GM21786 (cell line): ENCODE measurements at regions not wholly inside any gene's neighbourhood (a gene's known extent, or its start where the extent isn't known, plus 50 kb on each side); places are given as distances from the start of the nearest gene placed in this dataset.

Source experiments
- ATAC-seq: cut with Tn5 transposase; IDR thresholded peaks from one replicate; pipeline ENCODE4 v1.9.1; 2021; ENCODE audit not compliant: unreplicated experiment

DNA sequence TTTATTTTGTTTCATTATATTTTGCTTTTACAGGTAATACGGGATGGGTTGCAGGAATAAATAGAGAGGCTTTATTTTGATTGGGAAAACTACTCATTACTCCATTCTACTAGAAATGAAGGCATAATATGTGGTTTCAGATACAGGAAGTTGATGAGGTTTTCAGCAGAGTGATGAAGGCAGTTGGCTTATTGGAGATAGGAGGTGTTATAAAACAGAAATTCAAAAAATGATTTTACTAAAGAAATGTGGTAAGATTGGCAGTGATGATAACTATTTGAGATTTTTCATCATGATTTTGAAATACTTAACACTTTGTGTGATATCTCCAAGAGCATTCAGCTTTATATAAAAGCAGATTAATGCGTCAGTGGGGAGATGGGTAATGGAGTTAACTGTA is 1445.7 kb upstream of the CADM2 start:
- no peak for ATAC-seq

DNA sequence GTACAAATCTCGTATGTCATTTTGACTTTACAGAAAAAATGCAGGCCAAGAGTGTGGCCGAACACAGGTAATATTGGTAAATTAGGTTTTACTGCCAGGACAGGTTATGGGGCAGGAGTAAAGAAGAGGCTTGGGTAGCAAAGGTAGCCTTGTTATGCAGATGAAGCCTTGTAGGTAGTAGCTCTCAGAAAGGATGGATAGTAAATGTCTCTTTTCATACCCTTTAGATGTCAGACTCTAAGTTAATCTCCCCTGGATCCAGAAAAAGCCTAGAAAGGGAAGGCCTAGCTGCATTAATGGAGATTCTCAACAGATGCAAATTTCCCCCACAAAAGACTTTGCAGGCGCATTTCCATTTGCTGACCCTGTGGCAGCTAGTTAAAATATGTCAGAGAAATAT is 1445.1 kb upstream of the CADM2 start:
- ATAC-seq: no peak

DNA sequence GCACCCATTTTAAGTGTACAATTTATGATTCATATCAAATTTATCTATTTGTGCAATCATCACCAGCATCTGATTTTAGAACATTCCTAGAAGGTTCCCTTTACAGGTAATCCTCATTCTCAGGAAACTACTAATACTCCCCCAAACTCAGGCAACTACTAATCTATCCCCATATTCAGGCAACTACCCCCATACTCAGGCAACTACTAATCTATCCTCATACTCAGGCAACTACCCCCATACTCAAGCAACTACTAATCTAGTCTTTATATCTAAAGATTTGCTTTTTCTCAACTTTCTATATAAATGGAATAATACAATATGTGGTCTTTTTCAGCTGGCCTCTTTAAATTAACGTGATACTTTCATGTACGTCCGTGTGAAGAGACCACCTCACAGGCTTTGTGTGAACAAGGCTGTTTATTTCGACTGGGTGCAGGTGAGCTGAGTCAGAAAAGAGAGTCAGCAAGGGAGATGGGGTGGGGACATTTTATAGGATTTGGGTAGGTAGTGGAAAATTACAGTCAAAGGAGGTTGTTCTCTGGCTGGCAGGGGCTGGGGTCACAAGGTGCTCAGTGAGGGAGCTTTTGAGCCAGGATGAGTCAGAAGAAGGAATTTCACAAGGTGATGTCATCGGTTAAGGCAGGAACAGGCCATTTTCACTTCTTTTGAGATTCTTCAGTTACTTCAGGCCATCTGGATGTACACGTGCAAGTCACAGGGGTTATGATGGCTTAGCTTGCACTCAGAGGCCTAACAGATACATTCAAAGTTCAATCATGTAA is 1444.5 kb upstream of the CADM2 start:
- no peak for ATAC-seq

DNA sequence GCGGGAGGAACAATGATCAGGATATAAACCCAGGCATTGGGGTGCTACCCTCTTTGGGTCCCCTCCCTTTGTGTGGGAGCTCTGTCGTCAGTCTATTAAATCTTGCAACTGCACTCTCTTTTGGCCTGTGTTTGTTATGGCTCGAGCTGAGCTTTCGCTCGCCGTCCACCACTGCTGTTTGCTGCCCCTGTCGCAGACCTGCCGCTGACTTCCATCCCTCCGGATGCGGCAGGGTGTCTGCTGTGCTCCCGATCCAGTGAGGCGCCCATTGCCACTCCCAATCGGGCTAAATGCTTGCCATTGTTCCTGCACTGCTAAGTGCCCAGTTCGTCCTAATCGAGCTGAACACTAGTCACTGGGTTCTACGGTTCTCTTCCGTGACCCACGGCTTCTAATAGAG is 1443.7 kb upstream of the CADM2 start:
- no peak for ATAC-seq

DNA sequence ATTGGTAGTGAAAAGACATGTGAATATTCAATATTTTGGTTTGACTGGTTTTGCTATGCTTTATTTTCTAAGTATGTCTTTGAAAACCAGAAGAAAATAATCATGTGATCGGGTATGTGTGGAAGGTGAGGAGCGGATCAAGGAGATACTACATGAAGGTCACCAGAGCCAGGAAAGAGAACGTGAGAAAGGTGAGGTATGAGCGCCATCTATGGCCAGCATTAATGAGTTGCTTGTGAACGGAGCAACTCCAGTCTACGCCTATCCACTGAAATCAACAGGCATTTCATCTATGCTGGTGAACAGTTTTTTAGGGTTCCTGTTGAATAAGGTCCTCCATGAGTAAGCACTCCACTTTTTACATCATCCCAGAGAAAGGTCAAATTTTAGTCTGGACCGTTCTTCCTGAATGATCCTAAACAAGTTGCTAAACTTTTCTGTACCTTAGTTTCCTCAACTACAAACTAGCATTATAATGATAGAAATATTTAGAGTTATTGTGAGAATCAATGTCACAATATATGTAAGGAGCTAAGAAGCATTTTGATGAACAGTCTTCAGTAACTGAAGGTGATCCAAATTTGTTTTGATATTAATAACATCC is 1435.2 kb upstream of the CADM2 start:
- peak; percentile 94 for ATAC-seq

DNA sequence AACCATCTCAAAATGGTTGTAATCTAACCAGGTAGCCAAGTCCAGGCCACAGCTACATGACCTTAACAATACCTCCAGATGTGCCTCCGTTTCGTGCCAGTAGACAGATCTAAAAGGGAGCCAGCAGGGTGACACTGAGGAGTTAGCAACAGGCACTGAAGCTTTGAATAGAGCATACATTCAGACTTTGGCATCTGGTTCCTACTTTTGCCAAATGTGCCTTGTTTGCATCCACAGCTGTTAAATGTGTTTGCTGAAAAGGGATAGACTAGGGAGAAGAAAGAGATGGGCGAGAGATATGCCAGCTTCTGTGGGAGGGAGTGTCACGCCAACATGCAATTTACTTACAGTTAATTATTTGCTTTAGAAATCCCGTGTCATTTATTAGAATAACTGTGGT is 1433.9 kb upstream of the CADM2 start:
- ATAC-seq: no peak

DNA sequence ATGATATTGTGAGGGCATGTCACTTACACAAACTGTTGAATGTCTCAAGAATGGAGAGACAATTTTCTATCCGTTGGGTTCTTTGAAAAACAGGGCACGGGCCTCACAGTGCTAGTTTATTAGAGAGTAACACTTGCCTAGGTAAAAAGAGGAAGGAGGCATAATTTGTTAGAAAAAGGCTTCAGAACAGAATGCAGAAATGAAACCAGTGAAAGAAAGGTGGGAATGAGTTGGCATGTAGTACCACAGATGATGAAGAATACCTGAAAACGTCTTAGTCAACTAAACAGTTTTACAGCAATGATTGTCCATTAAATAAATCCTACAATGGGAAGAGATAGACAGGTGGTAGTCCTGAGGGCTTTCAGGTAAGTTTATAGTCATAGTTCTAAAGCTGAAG is 1399.7 kb upstream of the CADM2 start:
- ATAC-seq: no peak

DNA sequence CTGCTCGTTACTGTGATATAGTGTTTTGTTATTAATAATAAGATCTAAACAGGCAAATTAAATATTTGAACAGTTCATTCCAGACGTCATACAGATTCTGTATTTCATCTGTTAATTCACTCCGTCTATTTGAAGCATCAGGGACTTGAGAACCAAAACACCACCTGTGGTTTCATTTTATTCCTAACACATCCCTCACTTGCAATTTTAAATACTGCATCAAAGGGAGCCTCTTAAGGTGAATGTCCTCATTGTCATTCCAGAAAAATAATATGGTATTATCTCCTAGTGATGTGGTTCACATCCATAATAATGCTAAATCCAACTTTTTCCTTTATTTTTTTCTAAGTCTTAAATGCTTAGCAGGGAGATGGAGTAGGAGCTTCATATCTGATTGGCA is 1390.9 kb upstream of the CADM2 start:
- no peak for ATAC-seq

DNA sequence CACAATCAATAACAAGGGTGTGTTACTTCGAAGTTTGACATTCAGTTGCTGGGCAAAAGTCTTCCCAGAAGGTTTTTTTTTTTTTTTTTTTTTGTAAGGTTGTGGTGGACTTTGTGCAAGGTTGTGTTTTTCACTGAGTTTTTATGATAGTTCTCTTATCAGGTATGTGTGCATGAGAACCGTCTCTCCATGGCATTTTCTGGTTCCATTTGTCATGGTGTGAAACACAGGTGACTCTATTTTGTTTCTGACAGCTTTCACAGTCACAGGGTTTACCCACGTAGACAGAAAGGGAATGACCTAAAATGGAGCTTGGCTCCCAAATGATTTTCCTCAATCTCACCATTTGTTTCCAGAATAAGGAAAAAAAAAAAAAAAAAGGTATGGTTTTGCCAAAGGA is 1377.2 kb upstream of the CADM2 start:
- ATAC-seq: no peak

DNA sequence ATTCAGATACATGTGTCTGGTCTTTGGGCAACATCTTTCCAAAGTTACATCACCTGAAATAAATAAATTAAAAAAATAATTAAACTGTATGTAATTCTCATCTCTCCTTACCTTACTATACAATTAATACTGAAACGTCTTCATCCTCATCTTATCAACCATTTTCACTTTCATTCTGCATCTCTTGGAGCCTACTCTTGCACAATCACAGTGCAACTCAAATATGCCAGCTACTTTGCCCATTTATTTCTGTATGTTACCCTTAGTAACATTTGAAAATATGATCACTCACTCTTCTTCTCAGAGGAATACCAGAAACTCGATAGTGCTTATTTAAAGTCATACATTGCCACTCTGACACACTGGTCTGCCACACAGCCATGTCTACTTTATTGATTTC is 1357.1 kb upstream of the CADM2 start:
- no peak for ATAC-seq

DNA sequence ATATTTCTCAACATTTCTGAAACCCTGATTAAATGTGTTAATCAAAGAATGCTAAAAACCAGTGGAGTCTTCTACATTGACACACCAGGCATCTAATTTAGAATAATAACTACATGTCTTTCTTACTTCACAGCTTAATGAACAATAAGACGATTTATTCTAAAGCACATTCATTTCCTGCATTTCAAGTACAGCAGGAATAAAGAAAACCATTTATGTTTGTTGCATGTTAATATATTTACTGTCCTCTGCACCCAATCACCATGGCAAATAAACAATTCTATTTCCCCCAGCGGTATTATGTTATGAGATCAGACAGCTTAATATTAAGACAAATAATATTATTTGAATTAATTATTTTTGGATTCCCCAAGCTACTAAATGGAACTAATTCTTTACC is 1336.3 kb upstream of the CADM2 start:
- ATAC-seq: no peak

DNA sequence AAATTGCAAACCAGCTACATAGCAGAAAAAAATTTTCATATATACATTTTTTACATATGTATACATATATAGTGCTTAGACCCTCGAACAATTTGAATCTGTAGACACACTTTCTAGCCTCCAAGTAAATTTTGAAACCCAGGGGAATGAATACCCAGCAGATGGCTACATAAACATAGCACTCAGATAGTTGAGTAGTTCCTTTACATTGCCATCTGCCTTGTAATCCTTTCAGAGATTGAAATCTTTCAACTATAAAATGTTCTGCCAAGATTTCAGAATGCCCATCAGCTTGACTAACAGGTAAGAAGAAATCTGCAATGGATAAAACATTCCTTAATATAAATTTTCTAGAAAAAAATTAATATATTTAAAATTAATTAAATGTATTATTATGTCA is 1333.5 kb upstream of the CADM2 start:
- no peak for ATAC-seq

DNA sequence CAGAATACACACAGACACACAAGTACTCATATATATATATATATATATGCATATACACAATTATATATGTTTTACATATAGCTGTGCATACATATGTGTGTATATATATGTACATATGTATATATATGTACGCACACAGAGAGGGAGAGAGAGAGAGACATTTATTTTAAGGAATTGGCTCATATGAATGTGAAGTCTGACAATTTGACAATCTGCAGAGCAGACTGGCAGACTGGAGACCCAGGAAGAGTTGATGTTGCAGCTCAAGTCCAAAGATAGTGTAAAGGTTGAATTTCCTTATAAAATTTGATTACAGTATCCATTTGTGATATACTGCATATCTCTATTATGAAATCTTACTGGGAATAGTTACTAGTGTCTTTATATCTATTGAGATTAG is 1330.3 kb upstream of the CADM2 start:
- no peak for ATAC-seq

DNA sequence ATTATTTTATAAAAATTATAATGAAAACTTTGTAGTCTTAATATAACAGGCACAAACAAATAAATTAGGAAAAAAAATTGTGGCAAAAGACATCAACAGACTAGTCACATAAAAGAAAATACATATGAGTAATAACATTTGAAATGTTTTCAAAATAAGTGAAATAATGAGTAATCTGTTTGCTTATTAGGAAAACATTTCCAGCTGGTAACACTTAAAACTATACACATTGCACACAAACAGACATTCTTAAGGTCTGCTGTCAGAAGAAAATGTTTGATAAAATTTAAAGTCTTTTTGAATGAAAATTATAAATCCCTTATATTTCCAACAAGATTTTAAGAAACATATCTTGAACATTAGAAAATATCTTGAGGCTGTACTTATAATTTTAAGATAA is 1326.3 kb upstream of the CADM2 start:
- ATAC-seq: no peak

DNA sequence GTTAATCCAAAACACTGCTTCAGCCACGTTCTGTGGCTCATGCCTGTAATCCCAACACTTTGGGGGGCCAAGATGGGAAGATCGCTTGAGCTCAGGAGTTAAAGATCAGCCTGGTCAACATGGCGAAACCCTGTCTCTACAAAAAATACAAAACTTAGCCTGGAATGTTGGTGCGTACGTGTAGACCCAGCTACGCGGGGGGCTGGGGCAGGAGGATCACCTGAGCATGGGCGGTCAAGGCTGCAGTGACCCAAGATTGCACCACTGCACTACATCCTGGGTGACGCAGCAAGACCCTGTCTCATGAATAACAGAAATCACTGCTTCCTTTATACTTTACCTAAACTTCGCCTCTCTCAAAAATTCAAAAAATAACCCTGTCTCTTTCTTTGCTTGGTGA is 1325.0 kb upstream of the CADM2 start:
- ATAC-seq: no peak

DNA sequence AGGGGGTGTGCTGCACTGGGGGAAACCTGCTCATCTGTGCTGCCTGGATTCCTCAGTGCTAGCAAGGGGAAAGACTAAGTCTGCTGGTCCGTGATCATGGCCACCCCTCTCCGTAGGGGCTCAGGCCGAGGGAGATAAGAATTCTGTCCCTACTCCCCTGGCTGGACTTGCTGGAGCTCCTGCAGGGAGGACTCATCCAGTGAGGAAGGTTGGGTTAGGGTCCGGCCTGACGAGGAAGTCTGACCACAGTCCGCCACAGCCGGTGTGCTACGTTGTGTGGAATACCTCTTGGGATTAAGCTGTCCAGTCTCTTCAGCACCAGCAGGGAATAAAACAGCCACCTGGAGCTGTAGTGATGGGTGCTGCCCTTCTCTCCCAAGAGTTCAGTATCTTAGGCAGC is 1309.1 kb upstream of the CADM2 start:
- ATAC-seq: no peak

DNA sequence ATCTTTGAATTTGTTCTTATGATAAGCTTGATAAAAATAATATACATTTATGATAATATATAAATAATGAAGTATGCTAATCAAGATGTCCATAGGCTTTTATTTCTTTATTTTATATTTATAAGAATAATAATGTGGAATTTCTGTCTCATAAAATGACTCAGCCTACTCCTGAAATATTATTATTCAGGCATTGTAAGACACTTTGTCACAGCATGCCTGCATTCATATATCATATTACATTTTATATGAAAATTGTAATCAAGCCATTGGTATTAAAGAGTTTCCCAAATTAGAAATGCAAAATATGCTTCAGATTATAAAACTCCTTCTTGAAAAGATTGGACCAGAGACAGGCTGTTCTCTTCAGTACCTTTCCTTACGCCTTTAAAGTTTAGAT is 1303.7 kb upstream of the CADM2 start:
- no peak for ATAC-seq

DNA sequence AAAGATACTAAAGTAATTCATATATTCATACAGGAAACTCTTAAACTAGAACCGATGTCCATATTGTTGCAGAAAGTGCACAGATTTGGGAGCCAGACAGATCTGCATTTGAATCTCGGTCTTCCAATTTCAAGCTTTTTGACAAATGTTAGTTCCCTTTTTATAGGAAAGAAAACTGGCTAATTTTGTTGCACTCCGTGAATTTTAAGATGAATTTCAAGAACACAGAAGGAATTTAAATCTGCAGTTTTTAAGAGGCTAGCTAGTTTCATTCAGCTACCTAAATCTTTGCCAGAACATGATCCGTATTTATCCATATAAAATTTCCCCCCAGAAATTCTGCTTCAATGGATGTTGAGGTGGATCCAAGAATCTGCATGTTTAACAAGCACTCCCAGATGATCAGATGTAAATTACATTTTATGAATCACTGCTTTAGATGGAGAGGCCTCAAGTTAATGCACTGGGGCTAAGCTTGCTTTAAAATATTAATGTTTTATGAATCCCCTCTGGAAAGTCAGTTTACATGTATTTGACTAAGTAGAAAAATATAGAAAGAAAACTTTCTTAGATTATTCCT is 1296.3 kb upstream of the CADM2 start:
- no peak for ATAC-seq

DNA sequence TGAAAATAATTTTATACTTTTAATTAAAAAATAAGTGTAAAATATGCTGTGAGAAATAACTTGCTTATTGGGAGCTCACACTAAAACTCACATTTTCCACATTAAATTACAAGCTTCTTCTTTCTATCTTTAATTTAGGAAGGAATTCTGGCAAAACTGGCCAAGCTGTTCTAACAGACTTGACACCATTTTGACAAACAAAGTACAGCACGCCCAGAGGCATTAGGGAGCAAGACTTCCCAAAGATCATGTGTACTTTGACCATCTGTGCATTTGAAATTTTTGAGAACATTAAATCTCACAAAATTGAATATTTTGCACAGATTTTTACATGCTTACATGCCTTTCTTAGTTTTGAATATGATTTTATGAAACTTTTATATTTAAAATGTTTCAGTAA is 1288.4 kb upstream of the CADM2 start:
- ATAC-seq: no peak

DNA sequence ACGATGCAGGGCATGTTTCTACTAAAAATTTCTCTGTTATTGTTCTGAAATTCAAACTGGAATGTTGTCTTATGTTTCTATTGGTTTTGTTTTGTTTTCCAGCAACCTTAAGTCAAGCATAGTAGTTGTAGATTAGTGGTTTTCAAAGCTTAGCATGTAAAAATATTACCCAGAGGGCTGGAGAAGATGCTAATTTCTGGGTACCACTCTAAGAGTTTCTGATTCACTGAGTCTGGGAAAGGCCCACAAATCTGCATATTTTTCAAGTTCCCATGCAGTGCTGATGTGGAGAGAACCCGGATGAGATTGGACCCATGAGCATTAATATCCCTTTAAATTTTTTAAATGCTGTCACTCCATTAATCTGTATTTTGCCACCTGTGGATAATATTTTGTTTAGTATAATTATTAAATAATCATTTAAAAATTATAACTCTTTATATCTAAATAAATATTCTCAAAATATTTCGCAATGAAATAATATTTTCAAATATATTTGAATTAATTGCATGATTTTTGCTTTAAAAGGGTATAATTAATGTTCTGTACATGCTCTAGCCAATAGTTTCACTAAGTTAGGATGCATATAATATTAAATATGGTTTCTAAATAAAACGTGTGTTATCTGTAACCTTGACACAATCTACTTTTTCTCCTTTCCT is 1274.7 kb upstream of the CADM2 start:
- no peak for ATAC-seq

DNA sequence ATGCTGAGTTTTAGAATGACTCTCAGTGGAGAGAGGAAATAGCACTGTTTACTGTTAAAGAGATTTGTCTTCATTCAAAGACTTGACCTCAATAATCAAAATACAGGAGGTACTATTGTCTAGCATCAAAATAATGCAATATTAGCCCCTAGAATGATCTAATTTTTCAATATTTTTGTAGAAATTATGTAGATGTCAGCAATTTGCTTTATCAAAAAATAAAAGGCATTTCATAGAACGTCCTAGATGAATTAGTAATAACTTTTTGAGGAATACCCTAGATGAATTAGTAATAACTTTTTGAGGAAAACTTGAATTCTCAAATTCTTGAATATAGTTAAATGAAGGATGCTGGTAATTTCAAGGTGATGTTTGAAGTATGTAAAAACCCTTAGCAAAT is 1252.1 kb upstream of the CADM2 start:
- no peak for ATAC-seq

DNA sequence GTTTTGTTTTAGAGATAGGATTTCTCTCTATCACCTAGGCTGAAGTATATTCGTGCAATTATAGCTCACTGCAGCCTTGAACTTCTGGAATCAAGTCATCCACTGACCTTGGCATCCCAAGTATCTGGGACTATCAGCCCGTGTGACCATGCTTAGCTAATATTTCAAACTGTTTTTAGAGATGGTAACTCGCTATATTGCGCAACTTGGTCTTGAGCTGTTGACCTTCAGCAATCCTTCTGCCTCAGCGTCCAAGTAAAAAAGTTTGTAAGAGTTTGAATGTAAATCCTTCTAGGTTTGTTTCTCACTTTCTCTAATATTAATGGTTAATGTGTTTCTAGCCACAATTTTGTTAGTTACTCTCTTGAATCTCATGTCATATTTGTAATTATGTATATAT is 1243.5 kb upstream of the CADM2 start:
- ATAC-seq: no peak
